ENCODE measurements at regions not wholly inside any gene's neighbourhood (a gene's known extent, or its start where the extent isn't known, plus 50 kb on each side); places are given as distances from the start of the nearest gene placed in this dataset.

DNA sequence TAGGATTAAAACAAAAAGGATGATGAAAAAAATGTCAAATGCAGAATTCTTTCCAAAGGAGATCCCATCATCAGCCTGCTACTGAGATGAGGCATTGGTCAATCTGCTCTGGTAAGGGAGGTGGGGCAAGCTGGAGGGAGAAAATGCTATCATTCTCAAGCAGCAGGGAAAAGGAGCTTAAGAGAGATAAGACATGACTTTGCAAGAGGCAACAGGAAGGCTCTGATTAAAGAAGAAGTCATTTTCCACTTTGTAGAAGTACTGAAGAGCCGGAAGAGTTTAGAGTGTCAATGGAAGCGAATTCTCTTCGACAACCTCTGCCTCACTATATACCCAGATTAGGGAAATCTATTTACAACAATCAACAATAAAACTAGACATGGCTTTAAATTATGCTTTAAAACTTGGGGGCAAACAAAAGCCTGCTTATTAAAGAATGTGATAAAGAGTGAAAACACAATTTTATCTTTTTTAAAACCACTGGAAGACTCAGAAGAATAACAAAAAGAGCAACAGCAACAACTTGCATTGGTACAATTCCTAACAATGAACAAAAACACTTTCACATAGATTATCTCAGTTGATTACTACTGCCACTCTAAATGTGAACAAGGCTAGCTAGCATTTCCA, 81.8 kb upstream of the NANOGP8 start:
- DNase-seq (ENCODE audit: low read depth, low spot score): no peak

DNA sequence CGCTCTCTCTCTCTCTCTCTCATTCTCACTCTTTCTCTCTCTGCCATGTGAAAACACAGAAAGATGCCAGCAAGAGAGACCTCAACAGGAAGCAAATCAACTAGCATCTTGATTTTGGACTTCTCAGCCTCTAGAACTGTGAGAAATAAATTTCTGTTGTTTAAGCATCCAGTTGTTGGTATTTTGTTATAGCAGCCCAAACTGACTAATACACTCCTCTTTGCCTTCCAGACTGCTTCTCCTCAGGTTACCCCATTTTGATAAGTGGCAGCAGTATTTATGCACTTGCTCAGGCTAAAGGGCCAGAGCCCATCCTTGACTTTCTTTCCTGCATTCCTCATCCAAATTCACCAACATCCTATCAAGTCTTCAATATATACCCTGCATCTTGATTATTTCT, 76.6 kb upstream of the NANOGP8 start:
- DNase-seq (ENCODE audit: low read depth, low spot score): no peak

DNA sequence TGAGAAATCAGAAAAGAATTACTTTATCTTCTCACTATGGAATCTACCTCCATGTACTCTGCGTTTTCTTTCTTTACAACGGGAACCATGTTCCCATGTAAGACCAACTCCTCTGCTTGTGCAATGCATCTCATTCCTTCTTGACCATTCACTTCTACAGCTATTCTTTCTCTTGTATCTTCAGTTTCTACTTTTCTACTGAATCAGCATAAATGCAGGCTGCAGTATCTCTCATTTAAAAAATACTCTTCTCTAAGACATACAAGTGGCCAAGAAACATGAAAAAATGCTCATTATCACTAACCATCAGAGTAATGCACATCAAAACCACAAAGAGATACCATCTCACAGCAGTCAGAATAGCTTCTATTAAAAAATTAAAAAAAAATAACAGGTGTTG, 74.1 kb upstream of the NANOGP8 start:
- no peak for DNase-seq (ENCODE audit: low read depth, low spot score)

DNA sequence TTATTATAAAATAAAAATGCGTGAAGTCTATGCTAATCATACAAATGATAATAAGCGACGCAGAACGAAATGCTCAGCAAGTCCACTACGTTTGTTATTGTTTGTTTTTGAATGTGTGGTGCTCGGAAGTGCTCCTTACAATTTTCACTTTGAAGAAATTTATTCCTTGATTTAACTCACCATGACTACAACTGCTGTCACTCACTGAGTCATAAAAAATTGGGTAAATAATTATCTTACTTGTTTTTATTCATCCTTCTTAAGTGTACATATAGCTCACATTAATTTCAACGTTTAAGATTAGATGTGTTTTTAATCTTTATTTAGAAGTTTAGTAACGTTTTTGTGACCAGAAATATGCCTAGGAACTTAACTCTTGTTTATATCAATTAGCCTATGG, 66.7 kb upstream of the NANOGP8 start:
- no peak for DNase-seq (ENCODE audit: low read depth, low spot score)

DNA sequence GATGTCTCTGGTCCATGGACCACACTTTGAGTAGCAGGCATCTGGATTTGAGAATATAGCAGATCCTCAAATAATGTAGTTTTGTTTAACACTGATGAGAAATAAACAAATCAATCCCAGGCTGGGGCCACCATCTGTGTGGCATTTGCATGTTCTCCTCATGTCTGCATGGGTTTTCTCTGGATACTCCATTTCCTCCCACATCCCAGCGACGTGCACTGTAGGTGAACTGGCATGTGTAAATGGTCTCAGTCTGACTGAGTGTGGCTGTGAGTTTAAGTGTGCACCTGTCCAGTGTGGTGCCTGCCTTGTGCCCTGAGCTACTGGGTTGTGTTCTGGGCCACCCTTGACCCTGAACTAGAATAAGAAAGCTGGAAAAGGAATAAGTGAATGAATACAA, 66.3 kb upstream of the NANOGP8 start:
- no peak for DNase-seq (ENCODE audit: low read depth, low spot score)

DNA sequence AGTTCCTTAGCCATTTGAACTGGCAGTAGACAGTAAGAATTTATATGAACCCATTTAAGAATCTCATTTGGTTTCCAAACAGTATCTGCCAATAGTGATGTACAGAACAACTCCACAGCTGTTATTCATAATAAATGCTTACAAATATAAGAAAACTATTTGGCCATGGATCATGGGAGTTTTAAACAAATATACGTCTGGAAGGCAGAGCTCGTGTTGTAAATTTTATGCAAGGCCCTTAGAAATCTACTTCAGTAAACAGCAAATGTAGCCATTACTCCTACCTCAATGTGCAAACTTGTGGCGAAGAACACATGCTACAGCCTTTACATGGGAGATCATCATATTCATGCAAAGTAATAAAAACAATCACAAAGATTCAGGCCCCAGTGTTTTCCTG, 65.3 kb upstream of the NANOGP8 start:
- DNase-seq (ENCODE audit: low read depth, low spot score): no peak

DNA sequence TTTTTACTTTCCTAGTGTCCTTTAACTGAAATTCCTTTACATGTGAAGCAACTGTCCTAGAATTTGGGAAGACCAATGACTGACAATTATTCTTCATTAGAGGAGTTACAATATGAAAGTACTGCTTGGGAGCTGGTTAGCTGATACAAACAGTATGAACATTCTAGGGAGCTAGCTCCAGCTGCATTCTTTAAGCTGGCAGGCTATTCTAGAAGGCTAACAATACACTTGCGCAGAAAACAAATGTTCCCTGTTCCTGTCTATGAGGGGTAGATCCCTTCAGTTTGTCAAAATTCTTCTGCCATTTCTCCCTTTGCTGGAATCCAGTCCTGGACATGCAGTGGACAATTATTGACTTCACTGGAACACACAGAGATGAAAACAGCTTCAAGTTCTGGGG, 60.2 kb upstream of the NANOGP8 start:
- DNase-seq (ENCODE audit: low read depth, low spot score): no peak

DNA sequence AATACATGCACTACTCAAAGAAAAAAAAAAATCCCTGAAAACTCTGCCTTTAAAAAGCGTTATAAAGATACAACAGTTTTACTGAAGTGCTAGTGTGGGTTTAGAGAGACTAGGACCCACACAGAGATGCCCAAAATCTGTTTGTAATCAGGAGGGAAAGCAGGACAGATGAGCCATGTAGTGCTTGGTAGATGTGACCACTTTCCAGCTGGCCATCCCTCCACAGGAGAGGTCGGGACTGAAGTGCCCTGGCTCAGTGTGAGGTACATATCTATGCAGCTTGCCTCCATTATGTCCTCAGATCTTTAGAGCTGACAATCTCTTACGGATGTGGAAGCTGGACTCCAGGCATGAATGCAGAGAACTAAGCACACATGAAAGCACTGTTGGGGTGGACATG, 57.5 kb upstream of the NANOGP8 start:
- DNase-seq (ENCODE audit: low read depth, low spot score): no peak

DNA sequence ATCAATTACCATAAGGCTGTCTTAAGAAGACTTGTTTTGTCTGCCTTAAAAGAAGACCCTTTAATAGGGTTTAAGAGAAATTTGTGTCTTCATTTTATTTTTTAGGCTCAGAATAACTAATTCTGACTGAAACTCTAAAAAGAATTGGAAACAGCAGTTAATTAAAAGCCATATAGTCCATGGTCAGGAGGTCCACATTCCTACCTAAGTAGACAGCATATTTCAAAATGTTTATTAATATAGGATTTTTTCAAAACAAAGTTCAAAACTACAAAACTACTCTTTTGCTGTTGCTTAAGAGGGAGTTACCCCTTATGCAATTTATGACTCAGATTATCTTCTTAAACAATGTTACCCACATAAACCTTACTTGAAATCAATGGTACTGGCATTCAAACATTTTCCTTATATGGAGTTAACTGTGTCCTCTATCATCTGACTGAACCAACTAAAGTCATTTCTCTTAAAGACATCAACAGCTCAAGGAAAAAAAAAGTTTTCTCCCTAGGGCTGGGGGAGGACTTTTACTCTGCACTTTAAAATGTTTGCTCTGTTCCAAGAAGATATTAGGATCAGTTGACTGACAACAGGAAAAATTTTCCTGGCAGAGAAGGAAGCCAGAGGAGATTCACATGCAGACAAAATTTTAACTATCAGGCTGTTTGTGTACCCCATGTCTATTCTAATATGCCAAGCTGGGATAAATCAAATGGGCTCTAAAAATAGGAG, 56.8 kb upstream of the NANOGP8 start:
- DNase-seq (ENCODE audit: low read depth, low spot score): no peak

DNA sequence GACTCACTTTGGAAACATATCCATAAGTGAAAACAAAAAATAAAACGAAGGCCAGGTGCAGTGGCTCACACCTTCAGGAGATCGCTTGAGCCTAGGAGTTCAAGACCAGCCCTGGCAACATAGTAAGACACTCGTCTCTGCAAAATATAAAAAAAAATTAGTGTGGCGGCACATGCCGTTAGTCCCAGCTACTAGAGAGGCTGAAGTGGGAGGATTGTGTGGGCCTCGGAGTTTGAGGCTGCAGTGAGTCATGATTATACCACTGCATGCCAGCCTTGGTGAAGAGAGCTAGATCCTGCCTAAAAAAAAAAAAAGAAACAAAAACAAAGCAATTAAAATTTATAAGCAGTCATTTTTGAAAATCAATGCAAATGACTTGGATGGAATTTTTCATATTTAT, 54.7 kb upstream of the NANOGP8 start:
- no peak for DNase-seq (ENCODE audit: low read depth, low spot score)

DNA sequence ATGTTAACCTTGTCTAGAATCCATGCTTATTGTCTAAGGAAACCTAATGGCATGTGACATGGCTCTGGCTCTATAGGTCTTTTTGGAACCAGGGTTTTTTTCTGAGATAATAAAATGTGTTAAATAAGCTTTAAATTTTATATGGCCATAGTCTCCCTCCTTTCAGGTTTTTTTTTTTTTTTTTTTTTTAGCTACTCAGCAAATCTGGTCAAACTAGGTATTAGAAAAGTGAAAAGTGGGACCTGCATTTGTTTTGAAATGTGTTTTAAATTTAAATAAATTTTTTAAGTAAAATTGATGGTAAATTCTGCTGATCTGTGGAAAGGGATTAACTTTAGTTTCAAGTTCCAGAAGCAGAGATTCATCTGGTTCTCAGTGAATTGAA, 52.1 kb upstream of the NANOGP8 start:
- DNase-seq (ENCODE audit: low read depth, low spot score): no peak

DNA sequence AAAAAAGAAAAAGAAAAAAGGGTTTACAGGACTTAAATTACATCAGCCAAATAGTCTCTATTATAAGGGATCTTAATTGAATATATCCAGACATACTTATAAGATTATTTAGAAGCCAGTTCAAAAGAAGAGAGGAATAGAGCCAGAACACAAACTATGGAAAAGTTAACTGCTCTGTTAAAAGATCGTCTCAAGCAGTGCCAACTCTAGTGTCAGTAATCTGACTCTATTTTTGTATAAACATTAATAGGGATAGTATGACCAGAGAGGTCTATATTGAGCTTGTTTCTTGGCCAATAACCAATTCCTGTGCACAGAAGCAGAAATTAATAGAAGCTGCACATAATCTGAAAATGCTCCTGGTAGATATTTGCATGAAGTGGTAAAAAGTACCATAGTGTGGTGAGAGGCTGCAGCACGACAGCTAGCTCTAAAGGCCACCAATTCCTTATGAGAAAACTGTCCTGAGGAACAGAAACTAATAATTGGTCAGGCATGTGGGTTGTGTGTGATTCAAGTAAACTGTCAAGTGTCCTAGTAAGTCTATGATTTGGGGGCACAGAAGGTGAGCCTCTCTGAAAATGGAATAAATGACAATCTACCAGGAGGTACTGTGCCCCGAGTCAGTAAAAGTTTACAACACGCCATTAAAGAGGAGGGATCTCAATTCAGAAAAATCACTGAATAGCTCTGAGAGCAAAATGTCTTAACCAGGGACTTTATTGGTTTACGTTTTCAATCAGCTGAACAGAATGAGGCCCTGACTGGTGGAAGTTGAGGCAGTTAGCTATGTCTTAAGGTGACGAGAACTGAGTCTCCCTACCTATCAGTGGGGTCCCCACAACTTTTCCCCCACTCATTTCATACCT, 51.5 kb upstream of the NANOGP8 start:
- DNase-seq (ENCODE audit: low read depth, low spot score): no peak

Data from pulmonary artery endothelial cell (primary cell).